Activated B cell treated with CpG ODN at 0.5 μM for 24 hours (primary cell): ENCODE measurements at regions not wholly inside any gene's neighbourhood (a gene's known extent, or its start where the extent isn't known, plus 50 kb on each side); places are given as distances from the start of the nearest gene placed in this dataset.

ENCODE experiments used
- ATAC-seq: fragments of 200-7000 bp; cut with Tn5 transposase; one replicate; pipeline ENCODE4 v1.10.0; 2021; ENCODE audit warnings: low read depth, mild to moderate bottlenecking, moderate library complexity
- CTCF ChIA-PET: fragments of 350-600 bp; sonication (Branson Sonifier 250); formaldehyde crosslinking; loops from one replicate; lab custom pipeline; 2021; ENCODE audit warnings: antibody characterized with exemption; lab: Charles Lee
- POLR2A ChIA-PET: fragments of 350-600 bp; sonication (Branson Sonifier 250); formaldehyde crosslinking; loops from one replicate; lab custom pipeline; 2021; ENCODE audit warnings: antibody characterized with exemption; lab: Charles Lee
- DNase-seq: peaks from one replicate; pipeline ENCODE4 v3.0.0; 2022
- H3K27ac Mint-ChIP-seq: one replicate; pipeline ENCODE4 v1.8.0; 2020; ENCODE audit warnings: mixed read lengths
- H3K27me3 Mint-ChIP-seq: one replicate; pipeline ENCODE4 v1.8.0; 2021; ENCODE audit warnings: mixed read lengths
- H3K36me3 Mint-ChIP-seq: one replicate; pipeline ENCODE4 v1.8.0; 2021; ENCODE audit warnings: low read depth, mixed read lengths
- H3K4me1 Mint-ChIP-seq: one replicate; pipeline ENCODE4 v1.8.0; 2021; ENCODE audit warnings: mixed read lengths
- H3K4me3 Mint-ChIP-seq: one replicate; pipeline ENCODE4 v1.8.0; 2020; ENCODE audit warnings: mild to moderate bottlenecking, mixed read lengths
- H3K9me3 Mint-ChIP-seq: one replicate; pipeline ENCODE4 v1.8.0; 2020; ENCODE audit warnings: mixed read lengths
- CTCF ChIP-seq: fragments of 200-600 bp; IDR thresholded peaks from one replicate; pipeline ENCODE4 v1.8.0; 2022; ENCODE audit warnings: antibody characterized with exemption, mild to moderate bottlenecking
- intact Hi-C: fragments of 100-400 bp; cut with micrococcal nuclease; formaldehyde crosslinking; loops from one replicate; pipeline ENCODE4 v1.15.1; 2024

- CTCF ChIA-PET = no interaction called here
- H3K4me1 Mint-ChIP-seq = no peaks in the 10 kb centered on the region
- intact Hi-C loops = no loop called here
- ATAC-seq (no peak), DNase-seq (no peak)
- TF ChIP-seq CTCF = no peak
- no peaks in the 10 kb centered on the region for H3K36me3 Mint-ChIP-seq
- no peaks in the 10 kb centered on the region for H3K27me3 Mint-ChIP-seq
- no peaks in the 10 kb centered on the region for H3K9me3 Mint-ChIP-seq
- no peak overlapping the region for H3K4me3 Mint-ChIP-seq
- H3K27ac Mint-ChIP-seq = no peak overlapping the region
- POLR2A ChIA-PET = no interaction called here
Measured at GRCh38 chr11:79564288-79564925, 123.6 kb upstream of the TENM4 start.

GRCh38 chr11:79561496-79561895 is 120.7 kb upstream of the TENM4 start:
- POLR2A ChIA-PET = no interaction called here
- Mint-ChIP-seq H3K4me1 (no peaks in the 10 kb centered on the region), H3K36me3 (no peaks in the 10 kb centered on the region), H3K9me3 (no peaks in the 10 kb centered on the region), H3K27ac (no peak overlapping the region), H3K27me3 (no peaks in the 10 kb centered on the region), H3K4me3 (no peak overlapping the region)
- TF ChIP-seq CTCF = no peak
- DNase-seq = no peak
- CTCF ChIA-PET = no interaction called here
- no peak for ATAC-seq
- intact Hi-C loops = no loop called here

GRCh38 chr11:79550809-79551208 is 110.0 kb upstream of the TENM4 start:
- Mint-ChIP-seq H3K9me3 (no peaks in the 10 kb centered on the region), H3K36me3 (no peaks in the 10 kb centered on the region), H3K4me1 (no peaks in the 10 kb centered on the region), H3K4me3 (no peak overlapping the region), H3K27me3 (peaks cover 9% of the 10 kb centered on the region), H3K27ac (no peak overlapping the region)
- no peak for TF ChIP-seq CTCF
- intact Hi-C loops = no loop called here
- ATAC-seq = no peak
- no peak for DNase-seq
- CTCF ChIA-PET = no interaction called here
- POLR2A ChIA-PET = no interaction called here

GRCh38 chr11:79547256-79547655 is 106.4 kb upstream of the TENM4 start:
- DNase-seq = no peak
- Mint-ChIP-seq H3K4me3 (no peak overlapping the region), H3K36me3 (no peaks in the 10 kb centered on the region), H3K27me3 (peaks cover 11% of the 10 kb centered on the region), H3K9me3 (no peaks in the 10 kb centered on the region), H3K27ac (no peak overlapping the region), H3K4me1 (no peaks in the 10 kb centered on the region)
- ChIA-PET CTCF (no interaction called here), POLR2A (no interaction called here)
- intact Hi-C loops = no loop called here
- no peak for TF ChIP-seq CTCF
- no peak for ATAC-seq

- no peak for TF ChIP-seq CTCF
- H3K4me1 Mint-ChIP-seq = no peaks in the 10 kb centered on the region
- no peak for DNase-seq
- no peak overlapping the region for H3K27ac Mint-ChIP-seq
- peaks cover 15% of the 10 kb centered on the region for H3K27me3 Mint-ChIP-seq
- H3K4me3 Mint-ChIP-seq = no peak overlapping the region
- no peaks in the 10 kb centered on the region for H3K9me3 Mint-ChIP-seq
- H3K36me3 Mint-ChIP-seq = no peaks in the 10 kb centered on the region
- ChIA-PET CTCF (no interaction called here), POLR2A (no interaction called here)
- no peak for ATAC-seq
- intact Hi-C loops = no loop called here
Measured at GRCh38 chr11:79546351-79546750, 105.5 kb upstream of the TENM4 start.
